ENCODE measurements at regions not wholly inside any gene's neighbourhood (a gene's known extent, or its start where the extent isn't known, plus 50 kb on each side); places are given as distances from the start of the nearest gene placed in this dataset.

GRCh38 chr14:22097586-22098292, 424.1 kb upstream of the OR4E1 start:
- no peak overlapping the region for H3K27ac ChIP-seq
- no peaks in the 10 kb centered on the region for H3K36me3 ChIP-seq
- ATAC-seq (no peak), DNase-seq (no peak)
- no peaks in the 10 kb centered on the region for H3K9me3 ChIP-seq
- intact Hi-C loops (cut with DNase I): no loop called here
- WGBS (ENCODE audit: insufficient coverage, low coverage, low lambda C conversion rate, missing lambda C conversion rate): 32% methylated on average over 3 of the region's 4 CpGs
- H3K4me3 ChIP-seq: no peak overlapping the region
- TF ChIP-seq, protein P1, sequence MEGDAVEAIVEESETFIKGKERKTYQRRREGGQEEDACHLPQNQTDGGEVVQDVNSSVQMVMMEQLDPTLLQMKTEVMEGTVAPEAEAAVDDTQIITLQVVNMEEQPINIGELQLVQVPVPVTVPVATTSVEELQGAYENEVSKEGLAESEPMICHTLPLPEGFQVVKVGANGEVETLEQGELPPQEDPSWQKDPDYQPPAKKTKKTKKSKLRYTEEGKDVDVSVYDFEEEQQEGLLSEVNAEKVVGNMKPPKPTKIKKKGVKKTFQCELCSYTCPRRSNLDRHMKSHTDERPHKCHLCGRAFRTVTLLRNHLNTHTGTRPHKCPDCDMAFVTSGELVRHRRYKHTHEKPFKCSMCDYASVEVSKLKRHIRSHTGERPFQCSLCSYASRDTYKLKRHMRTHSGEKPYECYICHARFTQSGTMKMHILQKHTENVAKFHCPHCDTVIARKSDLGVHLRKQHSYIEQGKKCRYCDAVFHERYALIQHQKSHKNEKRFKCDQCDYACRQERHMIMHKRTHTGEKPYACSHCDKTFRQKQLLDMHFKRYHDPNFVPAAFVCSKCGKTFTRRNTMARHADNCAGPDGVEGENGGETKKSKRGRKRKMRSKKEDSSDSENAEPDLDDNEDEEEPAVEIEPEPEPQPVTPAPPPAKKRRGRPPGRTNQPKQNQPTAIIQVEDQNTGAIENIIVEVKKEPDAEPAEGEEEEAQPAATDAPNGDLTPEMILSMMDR (IDR thresholded peaks at IDR 0.05): no peak
- no peaks in the 10 kb centered on the region for H3K4me1 ChIP-seq
- no peaks in the 10 kb centered on the region for H3K27me3 ChIP-seq

DNA sequence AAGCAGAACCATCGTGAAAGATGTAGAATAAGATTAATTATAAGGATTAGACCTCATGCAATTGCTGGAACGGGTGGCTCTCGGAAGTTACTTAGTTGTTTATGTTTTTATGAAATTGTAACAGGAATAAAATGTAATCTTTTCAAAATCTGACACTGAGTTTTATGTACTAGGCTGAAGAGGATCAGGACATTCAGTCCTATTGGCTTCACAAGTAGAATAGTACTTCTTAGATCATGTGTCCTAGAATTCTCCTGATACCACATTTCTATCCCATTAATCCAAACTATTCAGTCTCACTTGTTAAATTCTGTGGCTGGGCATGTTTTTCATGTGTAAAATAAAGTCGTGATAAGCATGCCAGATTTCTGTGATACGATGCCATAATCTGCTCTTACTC, 423.5 kb upstream of the OR4E1 start:
- no peak overlapping the region for H3K27ac ChIP-seq

GRCh38 chr14:22096514-22096895, 422.9 kb upstream of the OR4E1 start:
- 70% methylated on average over 4 of the region's 4 CpGs for WGBS (ENCODE audit: insufficient coverage, low coverage, low lambda C conversion rate, missing lambda C conversion rate)
- no peak for TF ChIP-seq POLR2A (IDR thresholded peaks at IDR 0.05)
- TF ChIP-seq, protein P1 (IDR thresholded peaks at IDR 0.05): no peak
- DNase-seq (no peak), ATAC-seq (no peak)
- Histone ChIP-seq H3K27me3 (no peaks in the 10 kb centered on the region), H3K9me3 (no peaks in the 10 kb centered on the region), H3K27ac (no peak overlapping the region), H3K4me3 (no peak overlapping the region), H3K4me1 (no peaks in the 10 kb centered on the region), H3K36me3 (no peaks in the 10 kb centered on the region)
- intact Hi-C loops (cut with DNase I): no loop called here

More for the DNA sequence above, 423.5 kb upstream of the OR4E1 start:
- Histone ChIP-seq H3K4me1 (no peaks in the 10 kb centered on the region), H3K27me3 (no peaks in the 10 kb centered on the region), H3K9me3 (no peaks in the 10 kb centered on the region), H3K4me3 (no peak overlapping the region), H3K36me3 (no peaks in the 10 kb centered on the region)
- TF ChIP-seq POLR2A (IDR thresholded peaks at IDR 0.05): no peak
- TF ChIP-seq, protein P1 (IDR thresholded peaks at IDR 0.05): no peak
- WGBS (ENCODE audit: insufficient coverage, low coverage, low lambda C conversion rate, missing lambda C conversion rate): 33% methylated on average over 5 of the region's 5 CpGs
- intact Hi-C loops (cut with DNase I): no loop called here
- no peak for ATAC-seq
- DNase-seq: no peak

- no peaks in the 10 kb centered on the region for H3K9me3 ChIP-seq
- H3K36me3 ChIP-seq: no peaks in the 10 kb centered on the region
- no peak for DNase-seq
- WGBS (ENCODE audit: insufficient coverage, low coverage, low lambda C conversion rate, missing lambda C conversion rate): 56% methylated on average over 3 of the region's 4 CpGs
- H3K4me3 ChIP-seq: no peak overlapping the region
- no peaks in the 10 kb centered on the region for H3K4me1 ChIP-seq
- no peak overlapping the region for H3K27ac ChIP-seq
- TF ChIP-seq, protein P1 (IDR thresholded peaks at IDR 0.05): no peak
- no peak for TF ChIP-seq POLR2A (IDR thresholded peaks at IDR 0.05)
- intact Hi-C loops (cut with DNase I): no loop called here
- no peaks in the 10 kb centered on the region for H3K27me3 ChIP-seq
- ATAC-seq: no peak
Observed at GRCh38 chr14:22095860-22096513, 422.4 kb upstream of the OR4E1 start.
